Frontal cortex (tissue), 3 donors: ENCODE measurements at regions not wholly inside any gene's neighbourhood (a gene's known extent, or its start where the extent isn't known, plus 50 kb on each side); places are given as distances from the start of the nearest gene placed in this dataset.
"Not testable (repeated sequence)": the region's sequence is repeated elsewhere in the genome, so short reads cannot be mapped to it uniquely, and the experiment has no call there.

Experiments
- DNase-seq, 2 donors: peaks; one replicate each; pipeline ENCODE4 v3.0.0; 2012; ENCODE audit warnings: low spot score in 2 of 2
- FAIRE-seq: peaks from 2 replicates; lab custom pipeline; 2012; peaks lifted over from hg19 to GRCh38; lab: Jason Lieb, UNC
- donor health status: control.
- donor health status: control.
- donor health status: control.

DNA sequence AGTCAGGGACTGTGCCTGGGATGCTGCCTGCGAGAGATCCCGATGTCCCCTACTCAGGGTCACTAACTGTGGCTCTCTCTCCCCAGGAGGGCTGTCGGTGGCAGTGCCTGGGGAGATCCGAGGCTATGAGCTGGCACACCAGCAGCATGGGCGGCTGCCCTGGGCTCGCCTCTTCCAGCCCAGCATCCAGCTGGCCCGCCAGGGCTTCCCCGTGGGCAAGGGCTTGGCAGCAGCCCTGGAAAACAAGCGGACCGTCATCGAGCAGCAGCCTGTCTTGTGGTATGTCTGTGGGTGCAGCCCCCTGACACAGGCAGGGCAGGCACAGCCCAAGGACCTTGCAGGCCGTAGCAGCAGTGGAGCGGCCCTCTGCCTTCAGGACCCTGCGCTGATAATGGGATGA is 3088.9 kb downstream of the RPIA start:
- not testable (repeated sequence) for DNase-seq, FAIRE-seq

DNA sequence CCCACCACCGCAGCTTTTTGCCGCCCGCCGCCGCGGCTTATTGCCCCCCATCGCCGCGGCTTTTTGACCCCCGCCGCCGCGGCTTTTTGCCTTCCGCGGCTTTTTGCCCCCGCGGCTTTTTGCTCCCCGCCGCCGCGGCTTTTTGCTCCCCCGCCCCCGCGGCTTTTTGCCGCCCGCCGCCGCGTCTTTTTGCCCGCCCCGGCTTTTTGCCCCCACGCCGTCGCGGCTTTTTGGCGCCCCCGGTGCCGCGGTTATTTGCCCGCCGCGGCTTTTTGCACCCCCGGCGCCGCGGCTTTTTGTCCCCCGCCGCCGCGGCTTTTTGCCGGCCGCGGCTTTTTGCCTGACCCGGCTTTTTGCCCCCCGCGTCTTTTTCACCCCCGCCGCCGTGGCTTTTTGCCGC is 3061.8 kb upstream of the TEKT4 start:
- not testable (repeated sequence) for DNase-seq, FAIRE-seq

DNA sequence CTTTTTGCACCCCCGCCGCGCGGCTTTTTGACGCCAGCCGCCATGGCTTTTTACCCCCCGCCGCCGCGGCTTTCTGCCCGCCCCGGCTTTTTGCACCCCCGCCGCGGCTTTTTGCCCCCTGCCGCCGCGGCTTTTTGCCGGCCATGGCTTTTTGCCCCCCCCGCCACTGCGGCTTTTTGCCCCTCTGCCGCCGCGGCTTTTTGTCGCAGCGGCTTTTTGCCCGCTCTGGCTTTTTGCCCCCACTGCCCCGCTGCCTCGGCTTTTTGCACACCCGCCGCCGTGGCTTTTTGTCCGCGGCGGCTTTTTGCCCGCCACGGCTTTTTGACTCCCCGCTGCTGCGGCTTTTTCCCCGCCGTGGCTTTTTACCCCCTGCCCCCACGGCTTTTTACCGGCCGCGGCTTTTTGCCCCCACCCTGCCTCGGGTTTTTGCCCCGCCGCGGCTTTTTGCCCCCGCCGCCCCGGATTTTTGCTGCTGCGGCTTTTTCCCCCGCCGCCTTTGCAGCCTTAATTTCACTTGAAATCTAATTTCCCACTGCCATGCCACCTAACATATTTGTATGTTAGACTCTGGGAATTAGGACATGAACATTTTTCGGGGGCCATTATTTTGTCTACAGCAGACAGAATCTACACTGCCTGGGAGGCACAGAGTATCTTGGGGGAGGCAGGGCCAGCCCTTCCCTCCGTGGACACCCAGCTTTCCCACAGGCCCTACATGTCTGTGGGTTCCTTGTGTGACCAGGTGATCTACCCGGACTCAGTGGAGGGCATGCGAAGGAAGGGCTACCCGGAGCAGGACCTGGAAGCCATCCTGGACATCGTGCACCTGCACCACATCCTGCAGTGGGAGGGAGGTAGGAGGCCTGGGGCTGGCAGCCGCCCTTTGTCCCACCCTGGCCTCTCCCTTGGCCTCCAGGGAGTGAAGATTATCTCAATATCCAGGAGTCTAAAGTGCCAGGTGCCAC is 3031.0 kb upstream of the TEKT4 start:
- no peak for DNase-seq
- no peak for FAIRE-seq

DNA sequence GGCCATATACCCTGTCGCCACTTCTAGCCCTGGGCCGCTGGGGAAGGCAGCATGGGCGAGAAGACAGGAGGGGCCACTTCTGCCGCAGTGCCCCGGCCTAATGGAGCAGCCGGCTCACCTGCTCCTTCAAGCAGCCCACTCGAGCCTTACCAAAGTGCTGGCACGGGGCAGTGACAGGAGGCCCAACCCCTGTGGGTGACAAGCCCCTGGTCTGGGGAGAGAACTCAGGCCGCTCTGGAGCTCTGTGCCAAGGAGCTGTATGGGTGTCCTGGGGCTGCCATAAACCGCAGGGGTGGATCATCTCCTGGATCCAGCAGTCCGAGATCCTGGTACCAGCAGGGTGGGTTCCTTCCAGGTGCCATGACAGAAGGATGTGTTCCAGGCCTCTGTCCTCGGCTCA is 3029.0 kb upstream of the TEKT4 start:
- not testable (repeated sequence) for FAIRE-seq, DNase-seq

DNA sequence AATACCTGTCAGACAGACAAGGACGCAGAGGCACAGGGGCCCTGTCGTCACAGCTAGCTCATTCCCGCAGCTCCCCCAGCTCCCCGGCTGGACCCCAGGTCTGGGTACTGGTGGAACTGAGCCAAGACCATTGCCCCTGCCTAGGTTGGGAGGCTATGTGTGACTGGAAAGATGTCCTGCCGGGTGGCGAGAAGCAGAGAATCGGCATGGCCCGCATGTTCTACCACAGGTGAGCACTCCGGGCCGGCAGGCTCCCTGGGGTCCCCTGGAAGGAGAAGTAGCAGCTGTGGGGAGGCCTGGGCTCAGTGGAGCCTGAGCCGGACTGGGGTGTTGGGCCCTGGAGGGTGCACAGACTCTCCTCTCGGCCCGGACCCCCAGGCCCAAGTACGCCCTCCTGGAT is 3028.3 kb upstream of the TEKT4 start:
- not testable (repeated sequence) for DNase-seq, FAIRE-seq

DNA sequence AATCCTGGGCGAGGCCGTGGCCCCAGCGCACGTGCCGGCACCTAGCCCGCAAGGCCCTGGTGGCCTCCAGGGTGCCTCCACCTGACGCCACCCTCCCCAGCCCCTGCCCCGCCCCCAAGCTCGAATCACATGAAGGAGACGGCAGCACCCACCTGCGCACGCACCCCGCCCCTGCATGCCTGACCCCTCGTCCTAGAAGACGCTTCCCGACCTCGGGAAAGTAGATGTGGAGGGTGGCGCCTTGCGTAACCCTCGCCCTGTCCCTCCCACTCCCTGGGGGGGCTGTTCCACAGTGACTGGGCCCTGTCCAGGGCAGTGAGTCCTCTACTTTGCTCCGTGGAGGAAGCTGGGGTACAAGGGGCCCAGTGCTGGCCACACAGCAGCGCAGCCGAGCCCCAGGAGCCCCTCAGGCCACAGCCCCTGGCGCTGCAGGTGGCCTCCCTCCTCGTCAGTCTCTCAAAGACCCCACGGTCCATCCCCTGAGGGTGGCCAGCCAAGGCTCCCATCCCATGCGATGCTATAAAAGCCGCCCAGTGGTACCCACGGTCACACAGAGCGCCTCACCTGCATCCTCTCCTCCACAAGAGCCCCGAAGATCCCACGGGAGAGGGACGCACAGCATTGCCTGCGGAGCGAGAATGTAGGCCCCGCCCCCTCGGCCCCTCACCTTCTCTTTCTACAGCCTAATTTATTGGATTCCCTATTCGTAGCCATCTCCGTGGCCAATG is 3027.3 kb upstream of the TEKT4 start:
- FAIRE-seq, DNase-seq: not testable (repeated sequence)

DNA sequence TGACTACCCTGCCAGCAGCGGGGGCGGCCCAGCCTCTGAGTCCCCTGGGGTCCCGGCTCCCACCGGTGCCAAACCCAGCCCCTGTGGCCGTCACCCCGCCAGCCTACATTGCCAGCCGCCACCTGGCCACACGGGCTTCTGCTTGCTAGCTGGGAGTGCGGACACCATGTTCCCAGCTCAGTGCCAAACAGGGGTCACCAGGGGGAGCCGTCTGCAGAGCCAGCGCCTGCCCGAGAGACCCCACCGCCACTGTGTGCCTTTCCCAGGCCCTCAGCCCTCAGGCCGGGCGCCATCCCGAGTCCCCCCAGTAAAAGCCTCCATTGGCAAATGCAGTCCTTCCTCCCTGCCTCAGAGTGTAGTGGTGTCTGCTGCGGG is 3026.8 kb upstream of the TEKT4 start:
- not testable (repeated sequence) for FAIRE-seq, DNase-seq

DNA sequence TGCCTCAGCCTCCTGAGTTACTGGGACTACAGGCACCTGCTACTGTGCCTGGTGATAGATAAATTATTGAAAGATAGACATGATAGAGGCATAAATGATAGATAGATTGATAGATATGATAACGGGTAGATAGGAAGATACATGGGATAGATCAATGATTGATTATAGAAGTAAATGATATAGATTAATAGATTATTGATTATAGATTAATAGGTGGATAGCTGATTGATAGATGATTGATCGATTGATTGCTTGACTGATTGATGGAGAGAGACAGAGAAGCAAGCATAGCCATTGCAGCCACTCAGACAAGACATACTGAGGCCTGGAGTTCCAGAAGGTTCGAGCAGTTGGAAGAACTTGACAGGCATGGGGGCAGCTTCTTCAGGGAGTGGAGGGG is 3024.8 kb upstream of the TEKT4 start:
- not testable (repeated sequence) for FAIRE-seq, DNase-seq

DNA sequence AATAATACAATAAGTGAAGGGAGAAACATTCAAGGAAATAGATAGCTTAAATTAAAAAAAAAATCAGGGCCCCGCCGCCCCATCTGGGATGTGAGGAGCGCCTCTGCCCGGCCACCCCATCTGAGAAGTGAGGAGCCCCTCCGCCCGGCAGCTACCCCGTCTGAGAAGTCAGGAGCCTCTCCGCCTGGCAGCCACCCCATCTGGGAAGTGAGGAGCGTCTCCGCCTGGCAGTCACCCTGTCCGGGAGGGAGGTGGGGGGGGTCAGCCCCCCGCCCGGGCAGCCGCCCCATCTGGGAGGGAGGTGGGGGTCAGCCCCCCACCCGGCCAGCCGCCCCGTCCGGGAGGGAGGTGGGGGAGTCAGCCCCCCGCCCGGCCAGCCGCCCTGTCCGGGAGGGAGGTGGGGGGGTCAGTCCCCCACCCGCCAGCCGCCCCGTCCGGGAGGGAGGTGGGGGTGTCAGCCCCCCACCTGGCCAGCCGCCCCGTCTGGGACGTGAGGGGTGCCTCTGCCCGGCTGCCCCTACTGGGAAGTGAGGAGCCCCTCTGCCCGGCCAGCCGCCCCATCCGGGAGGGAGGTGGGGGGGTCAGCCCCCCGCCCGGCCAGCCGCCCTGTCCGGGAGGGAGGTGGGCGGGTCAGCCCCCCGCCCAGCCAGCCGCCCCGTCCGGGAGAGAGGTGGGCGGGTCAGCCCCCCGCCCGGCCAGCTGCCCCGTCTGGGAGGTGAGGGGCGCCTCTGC is 3019.4 kb upstream of the TEKT4 start:
- not testable (repeated sequence) for FAIRE-seq, DNase-seq

DNA sequence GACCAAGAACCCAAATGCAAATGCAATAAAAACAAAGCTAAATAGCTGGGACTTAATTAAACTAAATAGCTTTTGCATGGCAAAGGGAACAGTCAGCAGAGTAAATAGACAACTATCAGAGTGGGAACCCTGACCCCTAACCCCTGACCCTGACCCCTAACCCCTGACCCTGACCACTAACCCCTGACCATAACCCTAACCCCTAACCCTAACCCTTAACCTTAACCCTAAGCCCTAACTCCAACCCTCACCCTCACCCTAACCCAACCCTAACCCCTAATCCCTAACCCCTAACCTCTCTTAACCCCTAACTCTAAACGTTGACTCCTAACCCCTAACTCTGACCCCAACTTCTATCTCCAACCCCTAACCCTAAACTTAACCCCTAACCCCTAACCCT is 3014.3 kb upstream of the TEKT4 start:
- not testable (repeated sequence) for DNase-seq, FAIRE-seq

DNA sequence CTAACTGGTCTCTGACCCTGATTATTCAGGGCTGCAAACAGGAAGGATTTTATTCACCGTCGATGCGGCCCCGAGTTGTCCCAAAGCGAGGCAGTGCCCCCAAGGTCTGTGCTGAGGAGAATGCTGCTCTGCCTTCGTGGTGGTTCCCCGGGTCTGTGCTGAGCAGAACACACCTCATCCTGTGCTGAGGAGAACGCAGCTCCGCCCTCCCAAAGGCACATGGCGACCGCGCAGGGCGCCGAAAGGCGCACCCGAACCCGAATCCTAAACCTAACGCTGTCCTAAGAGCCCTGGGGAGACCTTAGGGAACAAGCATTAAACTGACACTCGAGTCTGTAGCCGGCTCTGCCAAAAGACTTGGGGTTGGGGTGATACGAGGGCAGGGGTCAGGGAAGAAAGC is 3013.5 kb upstream of the TEKT4 start:
- FAIRE-seq, DNase-seq: not testable (repeated sequence)

DNA sequence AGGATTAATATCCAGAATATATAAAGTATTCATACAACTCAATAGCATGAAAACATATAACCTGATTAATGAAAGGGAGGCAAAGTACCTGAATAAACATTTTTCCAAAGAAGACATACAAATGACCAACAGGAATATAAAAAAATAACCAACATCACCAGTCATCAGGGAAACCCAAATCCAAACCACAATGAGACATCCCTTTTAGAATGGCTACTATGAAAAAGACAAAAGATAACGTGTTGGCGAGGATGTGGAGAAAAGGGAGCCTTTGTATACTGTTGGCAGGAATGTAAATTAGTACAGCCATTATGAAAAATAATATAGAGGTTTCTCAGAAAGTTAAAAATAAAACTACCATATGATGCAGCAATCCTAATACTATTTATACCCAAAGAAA is 2999.5 kb upstream of the TEKT4 start:
- not testable (repeated sequence) for DNase-seq, FAIRE-seq

DNA sequence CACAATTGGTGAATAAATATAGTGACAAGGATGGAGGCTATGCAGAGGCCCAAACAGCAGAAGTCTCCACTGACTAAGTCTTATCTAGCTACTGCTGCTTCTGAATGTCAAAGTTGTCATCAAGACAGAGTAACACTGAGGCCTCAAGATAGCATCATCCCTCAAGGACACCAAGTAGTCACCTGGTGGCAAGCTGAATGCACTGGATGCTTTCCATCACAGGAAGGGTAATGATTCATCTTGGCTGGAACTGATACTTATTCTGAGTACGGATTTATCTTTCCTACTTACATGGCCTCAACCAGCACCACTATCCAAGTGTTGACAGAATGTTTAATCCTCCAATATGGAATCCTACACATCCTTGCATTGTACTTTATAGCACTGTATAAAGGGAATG is 2997.8 kb upstream of the TEKT4 start:
- FAIRE-seq, DNase-seq: not testable (repeated sequence)

DNA sequence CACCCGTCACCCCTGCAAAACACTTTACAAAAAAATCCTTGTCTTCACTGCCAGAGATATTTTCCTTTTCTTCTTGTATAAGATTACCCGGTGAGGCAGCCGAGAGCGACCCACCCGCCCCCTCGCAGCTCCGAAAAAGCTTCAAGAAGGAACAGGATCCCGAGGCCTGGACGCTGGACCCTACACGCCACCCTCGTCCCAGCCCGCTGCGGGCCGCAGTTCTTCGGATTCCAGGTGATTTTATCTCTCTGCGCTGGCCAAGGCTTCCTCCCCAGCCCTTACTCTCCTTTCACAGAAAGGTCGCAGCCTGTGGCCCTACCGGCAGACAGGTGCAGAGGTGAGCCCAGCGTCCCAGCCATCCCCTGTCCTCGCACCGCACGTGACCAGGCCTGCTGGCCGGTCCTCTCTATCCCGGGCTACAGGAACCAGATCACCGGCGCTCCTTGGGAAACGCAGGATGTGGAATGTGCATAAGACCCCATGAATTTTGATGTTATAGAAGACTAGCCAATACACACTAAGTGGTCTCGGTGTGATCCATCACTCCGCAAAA is 2993.5 kb upstream of the TEKT4 start:
- DNase-seq, FAIRE-seq: not testable (repeated sequence)

DNA sequence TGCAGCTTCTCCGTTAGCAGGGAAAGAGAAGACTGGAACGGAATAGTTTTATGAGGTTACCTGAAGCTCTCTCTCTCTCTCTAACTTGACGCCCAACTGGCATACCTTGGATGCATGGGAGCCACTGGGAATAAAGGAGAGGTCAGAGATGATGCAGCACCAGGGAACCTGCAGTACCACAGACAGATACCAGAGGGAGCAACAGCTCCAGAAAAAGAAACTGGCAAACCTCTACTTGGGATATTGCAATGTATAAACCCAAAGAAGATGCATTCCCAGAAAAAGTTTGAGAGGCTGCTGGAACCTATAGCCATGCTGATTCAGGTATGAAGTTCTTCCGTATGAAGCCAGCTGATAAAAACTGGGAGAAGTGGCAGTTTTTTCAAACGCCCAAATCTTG is 2976.1 kb upstream of the TEKT4 start:
- FAIRE-seq, DNase-seq: not testable (repeated sequence)

DNA sequence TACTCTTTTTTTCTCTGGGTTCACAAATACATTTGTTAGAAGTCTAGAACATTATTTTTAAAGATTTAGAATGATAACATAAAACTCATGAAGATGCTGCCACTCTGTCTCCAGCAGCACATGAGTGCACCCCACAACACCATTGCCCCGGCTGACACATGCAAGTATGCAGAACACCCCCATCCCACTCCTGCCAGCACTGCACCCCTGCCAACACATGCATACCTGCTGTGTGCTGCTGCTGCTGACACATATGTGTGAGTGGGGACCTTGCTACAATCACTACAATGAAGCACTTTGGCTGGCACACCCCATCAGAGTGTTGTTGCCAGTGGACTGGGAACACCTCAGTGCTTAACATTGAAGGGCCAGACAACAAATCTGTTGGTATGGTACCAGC is 2953.6 kb upstream of the TEKT4 start:
- not testable (repeated sequence) for FAIRE-seq, DNase-seq
